ENCODE measurements at regions not wholly inside any gene's neighbourhood (a gene's known extent, or its start where the extent isn't known, plus 50 kb on each side); places are given as distances from the start of the nearest gene placed in this dataset.

DNA sequence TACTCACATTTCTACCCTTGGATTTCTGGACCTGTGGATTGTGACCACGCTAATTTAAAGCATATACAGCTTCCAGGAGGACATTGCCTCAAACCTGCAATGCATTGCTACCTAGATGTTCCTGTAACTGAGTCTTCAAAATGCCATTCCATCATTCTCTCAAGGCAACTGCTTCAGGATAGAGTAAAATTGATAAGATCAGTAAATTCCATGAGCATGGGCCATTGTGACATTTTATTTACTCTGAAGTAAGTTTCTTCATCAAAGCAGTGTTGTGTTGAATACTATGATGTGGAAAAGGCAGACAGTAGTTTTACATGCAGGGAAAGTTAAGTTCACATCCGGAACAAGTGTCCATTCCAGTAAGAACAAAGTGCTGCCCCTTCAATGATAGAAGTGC lies 991.0 kb downstream of the ARAP2 start:
- H3K27me3 Mint-ChIP-seq, result no peaks in the 10 kb centered on the region
- no peaks in the 10 kb centered on the region for H3K4me1 Mint-ChIP-seq
- no peak for ATAC-seq
- no peak overlapping the region for H3K27ac Mint-ChIP-seq
- H3K4me3 Mint-ChIP-seq, result no peak overlapping the region
- DNase-seq, result no peak
- peaks cover 0 to 5% of the 10 kb centered on the region in 2 donors for H3K9me3 Mint-ChIP-seq

GRCh38 chr4:35286434-35286833 lies 957.9 kb downstream of the ARAP2 start:
- no peaks in the 10 kb centered on the region for H3K27me3 Mint-ChIP-seq
- no peak overlapping the region for H3K27ac Mint-ChIP-seq
- ATAC-seq, result no peak
- no peak for DNase-seq
- peaks cover 7 to 10% of the 10 kb centered on the region in 2 donors for H3K9me3 Mint-ChIP-seq
- H3K4me3 Mint-ChIP-seq, result no peak overlapping the region
- no peaks in the 10 kb centered on the region for H3K4me1 Mint-ChIP-seq

- no peaks in the 10 kb centered on the region for H3K27me3 Mint-ChIP-seq
- H3K4me3 Mint-ChIP-seq, result no peak overlapping the region
- H3K4me1 Mint-ChIP-seq, result no peaks in the 10 kb centered on the region
- ATAC-seq (no peak), DNase-seq (no peak)
- H3K9me3 Mint-ChIP-seq, result no peaks in the 10 kb centered on the region
- no peak overlapping the region for H3K27ac Mint-ChIP-seq
Observed at GRCh38 chr4:35300996-35301774, 943.1 kb downstream of the ARAP2 start.

DNA sequence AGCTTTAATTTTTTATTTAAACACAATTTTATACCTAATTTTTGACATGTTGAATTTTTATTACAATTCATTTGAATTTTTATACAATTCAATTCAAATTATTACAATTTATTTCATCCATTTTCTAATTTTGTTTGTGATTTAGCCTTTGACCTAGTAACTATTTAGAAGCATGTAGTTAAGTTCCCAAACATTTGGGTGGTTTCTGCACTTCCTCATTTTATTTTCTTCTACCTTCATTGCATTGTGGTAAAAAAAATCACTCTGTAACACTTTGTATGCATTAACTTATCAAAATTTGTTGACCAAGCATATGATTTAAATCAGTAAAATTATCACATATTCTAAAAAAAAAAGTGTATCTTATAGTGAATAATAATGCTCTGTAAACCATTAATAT lies 928.9 kb downstream of the ARAP2 start:
- no peaks in the 10 kb centered on the region for H3K27me3 Mint-ChIP-seq
- no peaks in the 10 kb centered on the region for H3K4me1 Mint-ChIP-seq
- ATAC-seq, result no peak
- no peak overlapping the region for H3K4me3 Mint-ChIP-seq
- no peaks in the 10 kb centered on the region for H3K9me3 Mint-ChIP-seq
- DNase-seq, result no peak
- H3K27ac Mint-ChIP-seq, result no peak overlapping the region

- Mint-ChIP-seq H3K4me3 (no peak overlapping the region), H3K4me1 (no peaks in the 10 kb centered on the region), H3K27ac (no peak overlapping the region), H3K9me3 (peaks cover 5 to 11% of the 10 kb centered on the region in 2 donors), H3K27me3 (no peaks in the 10 kb centered on the region)
- ATAC-seq (no peak), DNase-seq (no peak)
Observed at GRCh38 chr4:35325908-35326453, 918.3 kb downstream of the ARAP2 start.

GRCh38 chr4:35342833-35343232 lies 901.5 kb downstream of the ARAP2 start:
- H3K27ac Mint-ChIP-seq, result no peak overlapping the region

DNA sequence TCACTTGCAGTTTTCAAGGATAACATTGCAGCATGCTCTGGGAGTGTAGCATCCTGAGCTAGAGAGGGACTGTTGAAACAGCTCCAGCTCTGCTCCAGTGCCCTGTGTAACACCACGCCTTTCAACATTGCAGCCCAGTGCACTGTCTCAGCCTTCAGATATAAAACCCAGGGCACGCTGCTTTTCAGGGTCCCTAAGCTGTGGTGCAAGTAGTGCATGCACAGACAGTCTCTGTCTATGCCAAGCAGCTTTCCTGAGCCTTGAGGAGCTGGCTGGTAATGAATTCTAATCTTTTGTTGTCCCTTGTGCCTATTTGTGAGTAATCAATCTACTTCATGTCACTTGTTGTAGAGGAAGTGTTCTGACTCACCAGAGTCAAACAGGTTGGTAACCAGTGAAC lies 897.0 kb downstream of the ARAP2 start:
- peaks cover 16 to 38% of the 10 kb centered on the region in 2 donors for H3K9me3 Mint-ChIP-seq
- DNase-seq (no peak), ATAC-seq (no peak)
- H3K4me1 Mint-ChIP-seq, result no peaks in the 10 kb centered on the region
- no peaks in the 10 kb centered on the region for H3K27me3 Mint-ChIP-seq
- H3K4me3 Mint-ChIP-seq, result no peak overlapping the region
- H3K27ac Mint-ChIP-seq, result no peak overlapping the region

More at GRCh38 chr4:35342833-35343232, 901.5 kb downstream of the ARAP2 start:
- DNase-seq, result no peak
- no peak overlapping the region for H3K4me3 Mint-ChIP-seq
- ATAC-seq, result no peak
- peaks cover 0 to 14% of the 10 kb centered on the region in 2 donors for H3K9me3 Mint-ChIP-seq
- no peaks in the 10 kb centered on the region for H3K27me3 Mint-ChIP-seq
- H3K4me1 Mint-ChIP-seq, result no peaks in the 10 kb centered on the region

GRCh38 chr4:35358001-35358584 lies 886.2 kb downstream of the ARAP2 start:
- DNase-seq (no peak), ATAC-seq (no peak)
- peaks cover 8 to 23% of the 10 kb centered on the region in 2 donors for H3K9me3 Mint-ChIP-seq

DNA sequence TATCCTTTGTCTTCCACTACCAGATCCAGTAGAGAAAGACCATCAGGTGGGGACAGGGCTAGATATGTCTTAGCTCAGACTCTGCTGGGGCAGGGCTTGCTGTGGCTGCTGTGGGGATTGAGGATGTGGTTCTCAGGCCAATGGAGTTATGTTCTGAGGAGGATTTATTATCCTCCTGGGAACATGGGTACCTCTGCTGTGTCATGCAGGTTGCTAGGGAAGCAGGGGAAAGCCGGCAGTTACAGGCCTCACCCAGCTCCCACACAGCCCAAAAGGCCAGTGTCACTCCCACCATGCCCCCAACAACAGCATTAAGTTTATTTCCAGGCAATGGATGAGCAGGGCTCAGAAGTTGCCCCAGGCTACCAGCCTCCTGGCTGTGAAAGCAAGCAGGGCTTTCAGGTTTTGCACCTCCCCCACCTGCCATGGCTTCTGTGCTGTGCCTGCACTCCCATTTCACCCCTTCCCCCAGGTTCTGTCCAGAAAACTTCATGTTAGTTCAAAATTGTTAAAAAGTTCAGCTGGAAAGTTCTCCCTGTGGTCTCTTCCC lies 879.9 kb downstream of the ARAP2 start:
- no peaks in the 10 kb centered on the region for H3K4me1 Mint-ChIP-seq
- no peak overlapping the region for H3K27ac Mint-ChIP-seq
- peaks cover 19 to 30% of the 10 kb centered on the region in 2 donors for H3K9me3 Mint-ChIP-seq
- no peaks in the 10 kb centered on the region for H3K27me3 Mint-ChIP-seq
- H3K4me3 Mint-ChIP-seq, result no peak overlapping the region
- ATAC-seq (no peak), DNase-seq (no peak)

More at GRCh38 chr4:35358001-35358584, 886.2 kb downstream of the ARAP2 start:
- Mint-ChIP-seq H3K27me3 (no peaks in the 10 kb centered on the region), H3K4me3 (no peak overlapping the region), H3K27ac (no peak overlapping the region), H3K4me1 (no peaks in the 10 kb centered on the region)

DNA sequence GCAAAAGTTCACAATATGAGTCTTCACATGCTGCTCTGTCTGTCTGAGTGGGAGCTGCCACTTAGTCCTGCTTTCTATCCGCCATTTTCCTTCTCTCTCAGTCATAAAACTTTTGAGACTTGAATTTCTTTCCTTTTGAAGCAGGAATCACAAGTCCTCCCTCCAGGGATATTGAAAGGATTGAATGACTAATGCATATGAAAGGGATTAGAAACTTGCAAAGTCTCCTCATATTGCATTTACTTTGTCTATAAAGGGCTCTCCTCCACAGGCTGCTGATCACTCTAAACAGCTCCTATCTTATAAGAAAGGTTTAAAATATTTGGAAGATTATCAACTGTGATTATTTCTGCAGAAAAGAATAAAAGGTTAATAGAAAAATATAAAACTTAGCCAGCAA lies 879.1 kb downstream of the ARAP2 start:
- H3K27ac Mint-ChIP-seq, result no peak overlapping the region
- H3K4me1 Mint-ChIP-seq, result no peaks in the 10 kb centered on the region
- ATAC-seq (no peak), DNase-seq (no peak)
- H3K27me3 Mint-ChIP-seq, result no peaks in the 10 kb centered on the region
- H3K9me3 Mint-ChIP-seq, result peaks cover 19 to 22% of the 10 kb centered on the region in 2 donors
- no peak overlapping the region for H3K4me3 Mint-ChIP-seq

- no peak overlapping the region for H3K4me3 Mint-ChIP-seq
- no peak overlapping the region for H3K27ac Mint-ChIP-seq
- ATAC-seq, result no peak
- no peaks in the 10 kb centered on the region for H3K4me1 Mint-ChIP-seq
- no peak for DNase-seq
- H3K27me3 Mint-ChIP-seq, result no peaks in the 10 kb centered on the region
- no peaks in the 10 kb centered on the region for H3K9me3 Mint-ChIP-seq
Observed at GRCh38 chr4:35399912-35400311, 844.4 kb downstream of the ARAP2 start.

DNA sequence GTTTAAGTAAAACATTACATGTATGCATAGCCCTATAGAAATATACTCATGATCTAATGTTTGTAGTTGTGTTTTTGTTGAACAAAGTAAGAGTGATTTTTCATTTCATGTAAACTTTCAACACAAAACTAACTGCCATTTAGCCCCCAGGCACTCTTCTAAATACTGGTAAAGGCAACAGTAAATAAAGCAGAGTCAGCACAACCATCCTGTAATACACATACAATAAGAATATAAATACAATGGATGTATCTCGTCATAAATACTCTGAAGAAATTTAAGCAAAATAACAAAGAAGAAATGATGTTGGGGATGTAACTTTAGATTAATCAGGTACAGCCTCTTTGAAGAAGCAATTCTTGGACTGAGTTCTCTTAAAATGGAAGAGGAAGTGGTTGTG lies 821.2 kb downstream of the ARAP2 start:
- Mint-ChIP-seq H3K4me1 (no peaks in the 10 kb centered on the region), H3K4me3 (no peak overlapping the region), H3K9me3 (peaks cover 0 to 5% of the 10 kb centered on the region in 2 donors), H3K27me3 (no peaks in the 10 kb centered on the region), H3K27ac (no peak overlapping the region)
- ATAC-seq, result no peak
- DNase-seq, result no peak

- Mint-ChIP-seq H3K4me3 (no peak overlapping the region), H3K9me3 (peaks cover 18 to 21% of the 10 kb centered on the region in 2 donors), H3K27me3 (no peaks in the 10 kb centered on the region), H3K27ac (no peak overlapping the region), H3K4me1 (no peaks in the 10 kb centered on the region)
- ATAC-seq (no peak), DNase-seq (no peak)
Observed at GRCh38 chr4:35447474-35447873, 796.8 kb downstream of the ARAP2 start.

- H3K4me3 Mint-ChIP-seq, result no peak overlapping the region
- peaks cover 12 to 22% of the 10 kb centered on the region in 2 donors for H3K9me3 Mint-ChIP-seq
- H3K4me1 Mint-ChIP-seq, result no peaks in the 10 kb centered on the region
- H3K27ac Mint-ChIP-seq, result no peak overlapping the region
- no peak for ATAC-seq
- DNase-seq, result no peak
- H3K27me3 Mint-ChIP-seq, result no peaks in the 10 kb centered on the region
Observed at GRCh38 chr4:35459045-35459444, 785.3 kb downstream of the ARAP2 start.

GRCh38 chr4:35461931-35462659 lies 782.2 kb downstream of the ARAP2 start:
- Mint-ChIP-seq H3K4me1 (no peaks in the 10 kb centered on the region), H3K27ac (no peak overlapping the region), H3K9me3 (peaks cover 11 to 22% of the 10 kb centered on the region in 2 donors), H3K4me3 (no peak overlapping the region), H3K27me3 (no peaks in the 10 kb centered on the region)
- ATAC-seq (no peak), DNase-seq (no peak)

Measured in stimulated activated naive CD8-positive, alpha-beta T cell treated with anti-CD3 and anti-CD28 coated beads, Interleukin-15, amount 100 ng/mL, for 72 hours (primary cell).